SK-N-SH (cell line): ENCODE measurements at regions not wholly inside any gene's neighbourhood (a gene's known extent, or its start where the extent isn't known, plus 50 kb on each side); places are given as distances from the start of the nearest gene placed in this dataset.

Source experiments
- CTCF ChIA-PET: fragments of 300-600, 350-600 bp; formaldehyde crosslinking; extraction: SDS; loops from one replicate; lab custom pipeline; 2021; lab: Yijun Ruan, JAX
- POLR2A ChIA-PET: fragments of 350-600 bp; sonication (Branson Sonifier 250); formaldehyde crosslinking; extraction: SDS; loops from one replicate; lab custom pipeline; 2020; ENCODE audit warnings: antibody characterized with exemption, inconsistent platforms; lab: Yijun Ruan, JAX
- DNase-seq: peaks from one replicate; pipeline ENCODE4 v3.0.0; 2012
- H2AFZ ChIP-seq: fragments of 200-600 bp; sonication (generic); 2 replicates; pipeline ENCODE4 v1.8.1; 2016; ENCODE audit warnings: antibody characterized with exemption, mild to moderate bottlenecking, low read depth
- H3F3A ChIP-seq: fragments of 200-600 bp; sonication (generic); replicated peaks from 2 replicates; pipeline ENCODE3; 2016; ENCODE audit warnings: antibody characterized with exemption, mild to moderate bottlenecking; ENCODE audit not compliant: insufficient read depth
- H3K27ac ChIP-seq, 2 experiments: fragments of 200-500 bp in 1 of 2; fragments of 200-600 bp in 1 of 2; sonication (Bioruptor generic) in 1 of 2; sonication (generic), shearing (Covaris generic) in 1 of 2; 2 replicates each; pipeline versions ENCODE4 v1.5.1 to v1.6.1; 2014 to 2016; ENCODE audit warnings: low read depth in 2 of 2, inconsistent platforms in 1 of 2, low read length in 1 of 2, mild to moderate bottlenecking in 1 of 2, mixed read lengths in 1 of 2
- H3K27me3 ChIP-seq: fragments of 200-600 bp; sonication (generic), shearing (Covaris generic); 2 replicates; pipeline ENCODE4 v1.6.1; 2016; ENCODE audit warnings: mixed run types; ENCODE audit not compliant: insufficient read depth
- H3K36me3 ChIP-seq, 2 experiments: fragments of 200-500 bp in 1 of 2; fragments of 200-600 bp in 1 of 2; sonication (Bioruptor generic) in 1 of 2; sonication (generic) in 1 of 2; replicated peaks in 1 of 2; 2 replicates each; pipeline versions ENCODE3 to v1.5.1; 2014 to 2016; ENCODE audit warnings: low read length in 1 of 2, mild to moderate bottlenecking in 1 of 2; ENCODE audit not compliant: insufficient read depth in 2 of 2, control insufficient read depth in 1 of 2
- H3K4me1 ChIP-seq, 2 experiments: fragments of 200-500 bp in 1 of 2; fragments of 200-600 bp in 1 of 2; sonication (Bioruptor generic) in 1 of 2; sonication (generic), shearing (Covaris generic) in 1 of 2; 2 replicates each; pipeline versions ENCODE4 v1.5.1 to v1.6.1; 2014 to 2016; ENCODE audit warnings: low read depth in 1 of 2, low read length in 1 of 2, mixed run types in 1 of 2; ENCODE audit not compliant: insufficient read depth in 2 of 2, control insufficient read depth in 1 of 2
- H3K4me2 ChIP-seq: fragments of 200-600 bp; sonication (generic), shearing (Covaris generic); 2 replicates; pipeline ENCODE4 v1.6.1; 2017; ENCODE audit warnings: mixed run types
- H3K4me3 ChIP-seq, 2 experiments: fragments of 200-500 bp in 1 of 2; fragments of 200-600 bp in 1 of 2; sonication (Bioruptor generic) in 1 of 2; sonication (generic), shearing (Covaris generic) in 1 of 2; 2 replicates each; pipeline versions ENCODE4 v1.5.1 to v1.8.1; 2014 to 2016; ENCODE audit warnings: low read depth in 2 of 2, inconsistent platforms in 1 of 2, low read length in 1 of 2, mild to moderate bottlenecking in 1 of 2, mixed read lengths in 1 of 2, moderate library complexity in 1 of 2
- H3K79me2 ChIP-seq: fragments of 200-600 bp; sonication (generic); 2 replicates; pipeline ENCODE4 v1.8.1; 2017; ENCODE audit warnings: mild to moderate bottlenecking; ENCODE audit not compliant: insufficient read depth
- H3K9ac ChIP-seq: fragments of 200-600 bp; sonication (generic); 2 replicates; pipeline ENCODE4 v1.6.1; 2017; ENCODE audit warnings: mixed run types
- H3K9me2 ChIP-seq: fragments of 200-600 bp; sonication (generic); 2 replicates; pipeline ENCODE4 v1.6.1; 2017; ENCODE audit warnings: mixed run types
- H3K9me3 ChIP-seq: fragments of 200-600 bp; sonication (generic); 2 replicates; pipeline ENCODE4 v1.6.1; 2017; ENCODE audit warnings: mixed run types, mild to moderate bottlenecking, moderate library complexity
- H4K20me1 ChIP-seq: fragments of 200-600 bp; sonication (generic); 2 replicates; pipeline ENCODE4 v1.6.1; 2017; ENCODE audit warnings: mild to moderate bottlenecking, mixed run types; ENCODE audit not compliant: insufficient read depth
- ELF1 ChIP-seq: IDR thresholded peaks from 2 replicates; pipeline ENCODE4 v1.4.0; 2012
- GATA2 ChIP-seq: sonication (generic); formaldehyde crosslinking; IDR thresholded peaks from 2 replicates; pipeline ENCODE4 v1.5.0; 2020; ENCODE audit warnings: mild to moderate bottlenecking, missing genetic modification reagents
- JUND ChIP-seq: IDR thresholded peaks from 2 replicates; pipeline ENCODE4 v1.4.0; 2012
- NFIC ChIP-seq: IDR thresholded peaks from 2 replicates; pipeline ENCODE4 v1.4.0; 2012; ENCODE audit warnings: borderline replicate concordance
- NRF1 ChIP-seq: IDR thresholded peaks from 2 replicates; pipeline ENCODE4 v1.6.1; 2012; ENCODE audit warnings: low read depth, mild to moderate bottlenecking, low read length
- POLR2AphosphoS5 ChIP-seq: IDR thresholded peaks from 2 replicates; pipeline ENCODE4 v1.6.1; 2012; ENCODE audit warnings: low read depth, low read length
- RXRA ChIP-seq: IDR thresholded peaks from 2 replicates; pipeline ENCODE4 v1.4.0; 2012; ENCODE audit warnings: low read depth, mild to moderate bottlenecking, borderline replicate concordance
- TAF1 ChIP-seq: IDR thresholded peaks from 2 replicates; pipeline ENCODE4 v1.6.1; 2012; ENCODE audit warnings: low read depth, mild to moderate bottlenecking, low read length, moderate library complexity, borderline replicate concordance
- TCF12 ChIP-seq: IDR thresholded peaks from 2 replicates; pipeline ENCODE4 v1.4.0; 2012
- TEAD4 ChIP-seq: IDR thresholded peaks from 2 replicates; pipeline ENCODE4 v1.4.0; 2012; ENCODE audit warnings: mild to moderate bottlenecking, borderline replicate concordance; ENCODE audit not compliant: insufficient read depth
- USF1 ChIP-seq: IDR thresholded peaks from 2 replicates; pipeline ENCODE4 v1.4.0; 2012; ENCODE audit warnings: low read depth, borderline replicate concordance
- WGBS: methylation state at CpG from one replicate; pipeline ENCODE4 v1.1.6; 2017; ENCODE audit warnings: low lambda C conversion rate; 5-methylcytosine and 5-hydroxymethylcytosine counted together
- TF ChIP-seq, protein P1 (sequence below): IDR thresholded peaks from 2 replicates; pipeline ENCODE4 v1.4.0; 2012; ENCODE audit warnings: low read depth
- TF ChIP-seq, protein P2 (sequence below): fragments of 150-350 bp; IDR thresholded peaks from 2 replicates; pipeline ENCODE4 v1.6.1; 2016; ENCODE audit warnings: mild to moderate bottlenecking, low read depth, low read length
- TF ChIP-seq, protein P3 (sequence below): IDR thresholded peaks from 2 replicates; pipeline ENCODE4 v1.6.1; 2012; ENCODE audit warnings: mild to moderate bottlenecking, low read depth, low read length, moderate library complexity
- TF ChIP-seq, protein P4 (sequence below): fragments of 150-350 bp; IDR thresholded peaks from 2 replicates; pipeline ENCODE4 v1.6.1; 2017; ENCODE audit warnings: antibody characterized with exemption, low read length, low read depth, borderline replicate concordance

GRCh38 chr22:49186762-49187161, 640.9 kb downstream of the BRD1 start:
- WGBS, result 13% methylated on average over 5 of the region's 12 CpGs
- Histone ChIP-seq H3K9me2 (no peaks in the 10 kb centered on the region), H3K27me3 (no peaks in the 10 kb centered on the region; the same call in 1 of the 2 replicates), H3K9ac (no peak overlapping the region), H3K9me3 (no peaks in the 10 kb centered on the region), H2AFZ (no peak overlapping the region), H3K27ac (no peak overlapping the region), H3K4me1 (peaks cover 0 to 4% of the 10 kb centered on the region in 2 experiments; a peak in 1 of 4 replicates), H3F3A (no peaks in the 10 kb centered on the region), H4K20me1 (no peaks in the 10 kb centered on the region), H3K36me3 (no peaks in the 10 kb centered on the region), H3K4me3 (no peak overlapping the region), H3K79me2 (no peaks in the 10 kb centered on the region), H3K4me2 (no peak overlapping the region)
- CTCF ChIA-PET, result interaction anchor here (1.0 kb wide), 1 partner anchor 42 kb away, joined by 3 read pairs; no protein-coding TSS in a partner anchor
- POLR2A ChIA-PET, result no interaction called here
- no peak for TF ChIP-seq NRF1
- TF ChIP-seq, protein P1, sequence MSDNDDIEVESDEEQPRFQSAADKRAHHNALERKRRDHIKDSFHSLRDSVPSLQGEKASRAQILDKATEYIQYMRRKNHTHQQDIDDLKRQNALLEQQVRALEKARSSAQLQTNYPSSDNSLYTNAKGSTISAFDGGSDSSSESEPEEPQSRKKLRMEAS, result no peak
- no peak for TF ChIP-seq TAF1
- TF ChIP-seq, protein P2, sequence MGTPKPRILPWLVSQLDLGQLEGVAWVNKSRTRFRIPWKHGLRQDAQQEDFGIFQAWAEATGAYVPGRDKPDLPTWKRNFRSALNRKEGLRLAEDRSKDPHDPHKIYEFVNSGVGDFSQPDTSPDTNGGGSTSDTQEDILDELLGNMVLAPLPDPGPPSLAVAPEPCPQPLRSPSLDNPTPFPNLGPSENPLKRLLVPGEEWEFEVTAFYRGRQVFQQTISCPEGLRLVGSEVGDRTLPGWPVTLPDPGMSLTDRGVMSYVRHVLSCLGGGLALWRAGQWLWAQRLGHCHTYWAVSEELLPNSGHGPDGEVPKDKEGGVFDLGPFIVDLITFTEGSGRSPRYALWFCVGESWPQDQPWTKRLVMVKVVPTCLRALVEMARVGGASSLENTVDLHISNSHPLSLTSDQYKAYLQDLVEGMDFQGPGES, result no peak
- TF ChIP-seq ELF1, result no peak
- TF ChIP-seq RXRA, result no peak
- no peak; the same call in 1 of the 2 replicates for TF ChIP-seq GATA2 (CRISPR knock-in tag)
- TF ChIP-seq POLR2AphosphoS5, result no peak
- TF ChIP-seq TCF12, result no peak
- no peak for TF ChIP-seq JUND
- TF ChIP-seq NFIC, result no peak
- TF ChIP-seq, protein P3, sequence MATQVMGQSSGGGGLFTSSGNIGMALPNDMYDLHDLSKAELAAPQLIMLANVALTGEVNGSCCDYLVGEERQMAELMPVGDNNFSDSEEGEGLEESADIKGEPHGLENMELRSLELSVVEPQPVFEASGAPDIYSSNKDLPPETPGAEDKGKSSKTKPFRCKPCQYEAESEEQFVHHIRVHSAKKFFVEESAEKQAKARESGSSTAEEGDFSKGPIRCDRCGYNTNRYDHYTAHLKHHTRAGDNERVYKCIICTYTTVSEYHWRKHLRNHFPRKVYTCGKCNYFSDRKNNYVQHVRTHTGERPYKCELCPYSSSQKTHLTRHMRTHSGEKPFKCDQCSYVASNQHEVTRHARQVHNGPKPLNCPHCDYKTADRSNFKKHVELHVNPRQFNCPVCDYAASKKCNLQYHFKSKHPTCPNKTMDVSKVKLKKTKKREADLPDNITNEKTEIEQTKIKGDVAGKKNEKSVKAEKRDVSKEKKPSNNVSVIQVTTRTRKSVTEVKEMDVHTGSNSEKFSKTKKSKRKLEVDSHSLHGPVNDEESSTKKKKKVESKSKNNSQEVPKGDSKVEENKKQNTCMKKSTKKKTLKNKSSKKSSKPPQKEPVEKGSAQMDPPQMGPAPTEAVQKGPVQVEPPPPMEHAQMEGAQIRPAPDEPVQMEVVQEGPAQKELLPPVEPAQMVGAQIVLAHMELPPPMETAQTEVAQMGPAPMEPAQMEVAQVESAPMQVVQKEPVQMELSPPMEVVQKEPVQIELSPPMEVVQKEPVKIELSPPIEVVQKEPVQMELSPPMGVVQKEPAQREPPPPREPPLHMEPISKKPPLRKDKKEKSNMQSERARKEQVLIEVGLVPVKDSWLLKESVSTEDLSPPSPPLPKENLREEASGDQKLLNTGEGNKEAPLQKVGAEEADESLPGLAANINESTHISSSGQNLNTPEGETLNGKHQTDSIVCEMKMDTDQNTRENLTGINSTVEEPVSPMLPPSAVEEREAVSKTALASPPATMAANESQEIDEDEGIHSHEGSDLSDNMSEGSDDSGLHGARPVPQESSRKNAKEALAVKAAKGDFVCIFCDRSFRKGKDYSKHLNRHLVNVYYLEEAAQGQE, result no peak
- TF ChIP-seq USF1, result no peak
- TF ChIP-seq, protein P4, sequence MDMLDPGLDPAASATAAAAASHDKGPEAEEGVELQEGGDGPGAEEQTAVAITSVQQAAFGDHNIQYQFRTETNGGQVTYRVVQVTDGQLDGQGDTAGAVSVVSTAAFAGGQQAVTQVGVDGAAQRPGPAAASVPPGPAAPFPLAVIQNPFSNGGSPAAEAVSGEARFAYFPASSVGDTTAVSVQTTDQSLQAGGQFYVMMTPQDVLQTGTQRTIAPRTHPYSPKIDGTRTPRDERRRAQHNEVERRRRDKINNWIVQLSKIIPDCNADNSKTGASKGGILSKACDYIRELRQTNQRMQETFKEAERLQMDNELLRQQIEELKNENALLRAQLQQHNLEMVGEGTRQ, result no peak
- no peak for TF ChIP-seq TEAD4
- DNase-seq, result no peak
